Neuronal stem cell (in vitro differentiated cells): ENCODE measurements at regions not wholly inside any gene's neighbourhood (a gene's known extent, or its start where the extent isn't known, plus 50 kb on each side); places are given as distances from the start of the nearest gene placed in this dataset.

Source experiments
- DNase-seq: peaks from one replicate; pipeline ENCODE4 v3.0.0-alpha.2; 2013; ENCODE audit warnings: low spot score
- H2AFZ ChIP-seq: one replicate; pipeline ENCODE4 v1.6.1; 2013; ENCODE audit warnings: mild to moderate bottlenecking, low read length, inconsistent platforms
- H2AK5ac ChIP-seq: 2 replicates; pipeline ENCODE4 v1.6.1; 2013; ENCODE audit warnings: low read depth, mild to moderate bottlenecking, inconsistent platforms, low read length, moderate library complexity, mixed read lengths
- H2BK120ac ChIP-seq: 2 replicates; pipeline ENCODE4 v1.6.1; 2013; ENCODE audit warnings: low read depth, mild to moderate bottlenecking, inconsistent platforms, low read length, moderate library complexity, mixed read lengths
- H2BK12ac ChIP-seq: one replicate; pipeline ENCODE4 v1.6.1; 2013; ENCODE audit warnings: low read length, inconsistent platforms
- H2BK15ac ChIP-seq: 2 replicates; pipeline ENCODE4 v1.6.1; 2013; ENCODE audit warnings: mild to moderate bottlenecking, low read length, inconsistent platforms, mixed read lengths
- H2BK5ac ChIP-seq: one replicate; pipeline ENCODE4 v1.6.1; 2013; ENCODE audit warnings: inconsistent platforms, mild to moderate bottlenecking, low read length, moderate library complexity
- H3K14ac ChIP-seq: one replicate; pipeline ENCODE4 v1.6.1; 2013; ENCODE audit warnings: low read length, inconsistent platforms
- H3K18ac ChIP-seq: 2 replicates; pipeline ENCODE4 v1.6.1; 2013; ENCODE audit warnings: low read length, inconsistent platforms
- H3K23ac ChIP-seq: 2 replicates; pipeline ENCODE4 v1.6.1; 2013; ENCODE audit warnings: low read depth, mild to moderate bottlenecking, mixed read lengths, low read length, inconsistent platforms; ENCODE audit not compliant: poor library complexity
- H3K27ac ChIP-seq: replicated peaks from 3 replicates; pipeline ENCODE4 v1.5.1; 2013; ENCODE audit warnings: low read length, inconsistent platforms
- H3K27me3 ChIP-seq, 3 experiments: 2 replicates each; pipeline ENCODE4 v1.6.1; 2013; ENCODE audit warnings: low read length in 3 of 3, mild to moderate bottlenecking in 2 of 3, inconsistent platforms in 1 of 3, low read depth in 1 of 3, mixed read lengths in 1 of 3, moderate library complexity in 1 of 3; ENCODE audit not compliant: control insufficient read depth in 3 of 3, insufficient read depth in 3 of 3
- H3K36me3 ChIP-seq, 2 donors: replicated peaks in 1 of 2; 2 replicates each; pipeline ENCODE4 v1.6.1; 2013; ENCODE audit warnings: low read length in 2 of 2; ENCODE audit not compliant: control insufficient read depth in 2 of 2, insufficient read depth in 2 of 2
- H3K4ac ChIP-seq: 2 replicates; pipeline ENCODE4 v1.6.1; 2013; ENCODE audit warnings: inconsistent platforms, mild to moderate bottlenecking, low read length, moderate library complexity
- H3K4me1 ChIP-seq, 2 donors: 1 replicate in 1 of 2; 2 replicates in 1 of 2; pipeline ENCODE4 v1.6.1; 2013; ENCODE audit warnings: low read length in 2 of 2, low read depth in 1 of 2; ENCODE audit not compliant: control insufficient read depth in 2 of 2, insufficient read depth in 1 of 2
- H3K4me2 ChIP-seq: one replicate; pipeline ENCODE4 v1.6.1; 2013; ENCODE audit warnings: mild to moderate bottlenecking, low read length, inconsistent platforms; ENCODE audit not compliant: insufficient read depth, poor library complexity, severe bottlenecking
- H3K4me3 ChIP-seq, 2 donors: 2 replicates each; pipeline ENCODE4 v1.5.1; 2013; ENCODE audit warnings: low read length in 2 of 2, mild to moderate bottlenecking in 2 of 2, inconsistent platforms in 1 of 2, moderate library complexity in 1 of 2
- H3K79me1 ChIP-seq: one replicate; pipeline ENCODE4 v1.6.1; 2013; ENCODE audit warnings: low read depth, mild to moderate bottlenecking, inconsistent platforms, low read length, moderate library complexity
- H3K9ac ChIP-seq: one replicate; pipeline ENCODE4 v1.6.1; 2013; ENCODE audit warnings: mild to moderate bottlenecking, low read depth, low read length, inconsistent platforms; ENCODE audit not compliant: poor library complexity
- H3K9me3 ChIP-seq, 2 donors: replicated peaks in 1 of 2; 2 replicates each; pipeline versions ENCODE3 to v1.6.1; 2013; ENCODE audit warnings: low read length in 2 of 2, mild to moderate bottlenecking in 2 of 2, inconsistent platforms in 1 of 2, low read depth in 1 of 2, mixed read lengths in 1 of 2, moderate library complexity in 1 of 2; ENCODE audit not compliant: control insufficient read depth in 2 of 2, insufficient read depth in 1 of 2
- H4K8ac ChIP-seq: one replicate; pipeline ENCODE4 v1.6.1; 2013; ENCODE audit warnings: low read depth, mild to moderate bottlenecking, inconsistent platforms, low read length, moderate library complexity
- H4K91ac ChIP-seq: one replicate; pipeline ENCODE4 v1.6.1; 2013; ENCODE audit warnings: low read length, low read depth, mild to moderate bottlenecking, inconsistent platforms; ENCODE audit not compliant: poor library complexity
- WGBS, 2 donors: extraction: QIAGEN DNeasy Blood & Tissue Kit; methylation state at CpG; one replicate each; pipeline ENCODE4 v1.1.7; 2013; ENCODE audit warnings: missing lambda C conversion rate in 2 of 2, mixed read lengths in 1 of 2; ENCODE audit not compliant: insufficient read length in 2 of 2, insufficient replicate concordance in 1 of 2; ENCODE audit errors: extremely low coverage in 2 of 2; 5-methylcytosine and 5-hydroxymethylcytosine counted together

GRCh38 chr13:59464926-59465325 lies 698.8 kb downstream of the DIAPH3 start:
- Histone ChIP-seq H2AK5ac (no peak overlapping the region), H2BK120ac (no peak overlapping the region), H3K27me3 (no peaks in the 10 kb centered on the region), H3K4me2 (no peak overlapping the region), H4K91ac (no peak overlapping the region), H3K18ac (no peak overlapping the region), H3K36me3 (no peaks in the 10 kb centered on the region), H3K4me3 (no peak overlapping the region), H3K14ac (no peak overlapping the region), H2AFZ (no peak overlapping the region), H3K23ac (no peak overlapping the region), H3K9me3 (peaks cover 0 to 8% of the 10 kb centered on the region in 2 donors), H3K9ac (no peak overlapping the region), H3K27ac (no peak overlapping the region), H2BK12ac (no peak overlapping the region), H2BK5ac (no peak overlapping the region), H4K8ac (no peak overlapping the region), H3K4ac (no peak overlapping the region), H3K79me1 (no peaks in the 10 kb centered on the region), H3K4me1 (peaks cover 0 to 23% of the 10 kb centered on the region in 2 donors), H2BK15ac (no peak overlapping the region)
- DNase-seq, result no peak
- WGBS, 2 donors, result no CpG with 5 or more reads among the region's 4 CpGs

- H3K9ac ChIP-seq, result no peak overlapping the region
- no CpG with 5 or more reads among the region's 2 CpGs for WGBS, 2 donors
- DNase-seq, result no peak
- peaks cover 0 to 8% of the 10 kb centered on the region in 2 donors for H3K9me3 ChIP-seq
- no peak overlapping the region for H2BK12ac ChIP-seq
- H3K27me3 ChIP-seq, result no peaks in the 10 kb centered on the region
- no peak overlapping the region for H3K14ac ChIP-seq
- H2BK15ac ChIP-seq, result no peak overlapping the region
- no peak overlapping the region for H2BK5ac ChIP-seq
- H4K91ac ChIP-seq, result no peak overlapping the region
- no peak overlapping the region for H3K4me2 ChIP-seq
- H2AK5ac ChIP-seq, result no peak overlapping the region
- no peak overlapping the region for H4K8ac ChIP-seq
- H2AFZ ChIP-seq, result no peak overlapping the region
- H3K4ac ChIP-seq, result no peak overlapping the region
- no peak overlapping the region for H3K27ac ChIP-seq
- peaks cover 0 to 15% of the 10 kb centered on the region in 2 donors for H3K4me1 ChIP-seq
- H3K36me3 ChIP-seq, result no peaks in the 10 kb centered on the region
- H3K79me1 ChIP-seq, result no peaks in the 10 kb centered on the region
- no peak overlapping the region for H3K23ac ChIP-seq
- H3K4me3 ChIP-seq, result no peak overlapping the region
- H2BK120ac ChIP-seq, result no peak overlapping the region
- no peak overlapping the region for H3K18ac ChIP-seq
Observed at GRCh38 chr13:59468396-59468795, 695.3 kb downstream of the DIAPH3 start.

GRCh38 chr13:59471106-59471505 lies 692.6 kb downstream of the DIAPH3 start:
- no CpG with 5 or more reads among the region's 1 CpG for WGBS, 2 donors
- H2AFZ ChIP-seq, result no peak overlapping the region
- H3K4me1 ChIP-seq, result no peaks in the 10 kb centered on the region
- H4K8ac ChIP-seq, result no peak overlapping the region
- H3K79me1 ChIP-seq, result no peaks in the 10 kb centered on the region
- no peak overlapping the region for H3K27ac ChIP-seq
- no peak overlapping the region for H2BK120ac ChIP-seq
- H3K4me3 ChIP-seq, result no peak overlapping the region
- H3K18ac ChIP-seq, result no peak overlapping the region
- no peak overlapping the region for H3K23ac ChIP-seq
- H2BK5ac ChIP-seq, result no peak overlapping the region
- H3K36me3 ChIP-seq, result no peaks in the 10 kb centered on the region
- H3K27me3 ChIP-seq, result no peaks in the 10 kb centered on the region
- no peak for DNase-seq
- H4K91ac ChIP-seq, result no peak overlapping the region
- no peak overlapping the region for H3K14ac ChIP-seq
- no peak overlapping the region for H3K9ac ChIP-seq
- H3K4ac ChIP-seq, result no peak overlapping the region
- H2BK15ac ChIP-seq, result no peak overlapping the region
- H3K9me3 ChIP-seq, result peaks cover 0 to 8% of the 10 kb centered on the region in 2 donors
- no peak overlapping the region for H2AK5ac ChIP-seq
- no peak overlapping the region for H3K4me2 ChIP-seq
- no peak overlapping the region for H2BK12ac ChIP-seq

- Histone ChIP-seq H3K4me2 (no peak overlapping the region), H3K14ac (no peak overlapping the region), H2BK120ac (no peak overlapping the region), H3K4me3 (no peak overlapping the region), H3K9ac (no peak overlapping the region), H3K9me3 (peaks cover 0 to 8% of the 10 kb centered on the region in 2 donors), H3K4ac (no peak overlapping the region), H3K18ac (no peak overlapping the region), H3K23ac (no peak overlapping the region), H2AFZ (no peak overlapping the region), H3K4me1 (peaks cover 0 to 5% of the 10 kb centered on the region in 2 donors), H3K36me3 (no peaks in the 10 kb centered on the region), H2AK5ac (no peak overlapping the region), H3K79me1 (no peaks in the 10 kb centered on the region), H3K27ac (no peak overlapping the region), H4K8ac (no peak overlapping the region), H3K27me3 (no peaks in the 10 kb centered on the region), H2BK15ac (no peak overlapping the region), H4K91ac (no peak overlapping the region), H2BK5ac (no peak overlapping the region), H2BK12ac (no peak overlapping the region)
- no peak for DNase-seq
Observed at GRCh38 chr13:59472134-59472533, 691.6 kb downstream of the DIAPH3 start.
